ENCODE measurements at regions not wholly inside any gene's neighbourhood (a gene's known extent, or its start where the extent isn't known, plus 50 kb on each side); places are given as distances from the start of the nearest gene placed in this dataset.

DNA sequence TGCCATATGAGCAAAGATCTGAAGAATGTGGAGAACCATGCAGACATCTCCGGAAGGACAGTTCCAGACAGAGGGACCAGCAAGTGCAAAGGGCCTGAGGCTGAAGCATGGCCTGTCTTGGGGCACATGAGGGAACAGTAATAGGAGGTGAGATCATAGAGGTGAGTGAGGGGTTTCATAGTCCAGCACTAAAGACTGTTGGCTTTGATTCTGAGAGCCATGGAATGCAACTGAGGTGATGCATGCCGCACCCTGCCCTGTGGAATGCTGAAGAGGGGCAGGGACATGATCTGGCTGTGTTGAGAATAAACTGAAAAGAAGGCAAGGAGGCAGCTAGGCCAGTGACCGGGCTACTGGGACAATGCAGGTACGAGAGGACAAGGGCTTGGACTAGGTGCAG, 253.1 kb upstream of the KLF14 start:
- TF ChIP-seq, protein P1, sequence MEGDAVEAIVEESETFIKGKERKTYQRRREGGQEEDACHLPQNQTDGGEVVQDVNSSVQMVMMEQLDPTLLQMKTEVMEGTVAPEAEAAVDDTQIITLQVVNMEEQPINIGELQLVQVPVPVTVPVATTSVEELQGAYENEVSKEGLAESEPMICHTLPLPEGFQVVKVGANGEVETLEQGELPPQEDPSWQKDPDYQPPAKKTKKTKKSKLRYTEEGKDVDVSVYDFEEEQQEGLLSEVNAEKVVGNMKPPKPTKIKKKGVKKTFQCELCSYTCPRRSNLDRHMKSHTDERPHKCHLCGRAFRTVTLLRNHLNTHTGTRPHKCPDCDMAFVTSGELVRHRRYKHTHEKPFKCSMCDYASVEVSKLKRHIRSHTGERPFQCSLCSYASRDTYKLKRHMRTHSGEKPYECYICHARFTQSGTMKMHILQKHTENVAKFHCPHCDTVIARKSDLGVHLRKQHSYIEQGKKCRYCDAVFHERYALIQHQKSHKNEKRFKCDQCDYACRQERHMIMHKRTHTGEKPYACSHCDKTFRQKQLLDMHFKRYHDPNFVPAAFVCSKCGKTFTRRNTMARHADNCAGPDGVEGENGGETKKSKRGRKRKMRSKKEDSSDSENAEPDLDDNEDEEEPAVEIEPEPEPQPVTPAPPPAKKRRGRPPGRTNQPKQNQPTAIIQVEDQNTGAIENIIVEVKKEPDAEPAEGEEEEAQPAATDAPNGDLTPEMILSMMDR (IDR thresholded peaks at IDR 0.05; ENCODE audit: extremely low read depth in 1 of 2, insufficient read depth in 1 of 2, low read depth in 1 of 2, low read length in 2 of 2) = no peak
- TF ChIP-seq JUN (IDR thresholded peaks at IDR 0.05; ENCODE audit: borderline replicate concordance, insufficient read depth, insufficient read length, low read depth) (no peak), POLR2AphosphoS5 (IDR thresholded peaks at IDR 0.05; ENCODE audit: insufficient read depth, low read depth, low read length) (no peak), POLR2A (IDR thresholded peaks at IDR 0.05; ENCODE audit: low read depth, low read length) (no peak), MYC (IDR thresholded peaks at IDR 0.05; ENCODE audit: low read depth, low read length) (no peak), GATA2 (IDR thresholded peaks at IDR 0.05; ENCODE audit: insufficient read depth, insufficient read length, low read depth, low read length) (no peak), EZH2 (IDR thresholded peaks at IDR 0.05; ENCODE audit: borderline replicate concordance, low read depth, low read length, severe bottlenecking) (no peak)
- TF ChIP-seq, protein P2, sequence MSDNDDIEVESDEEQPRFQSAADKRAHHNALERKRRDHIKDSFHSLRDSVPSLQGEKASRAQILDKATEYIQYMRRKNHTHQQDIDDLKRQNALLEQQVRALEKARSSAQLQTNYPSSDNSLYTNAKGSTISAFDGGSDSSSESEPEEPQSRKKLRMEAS (IDR thresholded peaks at IDR 0.05; ENCODE audit: insufficient read depth, insufficient read length) = no peak
